ENCODE measurements at regions not wholly inside any gene's neighbourhood (a gene's known extent, or its start where the extent isn't known, plus 50 kb on each side); places are given as distances from the start of the nearest gene placed in this dataset.

- intact Hi-C loops (cut with DNase I): no loop called here
- peak; percentile 63 for DNase-seq (ENCODE audit: low spot score)
These were observed 79.0 kb upstream of the SHISAL1 start for GRCh38 chr22:44391481-44392445.

GRCh38 chr22:44391015-44391414 is 78.3 kb upstream of the SHISAL1 start:
- intact Hi-C loops (cut with DNase I): no loop called here
- DNase-seq (ENCODE audit: low spot score): peak; percentile 48

GRCh38 chr22:44390613-44390970 is 77.8 kb upstream of the SHISAL1 start:
- intact Hi-C loops (cut with DNase I): no loop called here
- peak; percentile 64 for DNase-seq (ENCODE audit: low spot score)

GRCh38 chr22:44389926-44390612 is 77.3 kb upstream of the SHISAL1 start:
- intact Hi-C loops (cut with DNase I): no loop called here
- peak; percentile 35 for DNase-seq (ENCODE audit: low spot score)

- intact Hi-C loops (cut with DNase I): no loop called here
- peak; percentile 68 for DNase-seq (ENCODE audit: low spot score)
These were observed 76.4 kb upstream of the SHISAL1 start for GRCh38 chr22:44389181-44389580.

- peak; percentile 57 for DNase-seq (ENCODE audit: low spot score)
- intact Hi-C loops (cut with DNase I): no loop called here
These were observed 74.7 kb upstream of the SHISAL1 start for GRCh38 chr22:44387486-44387885.

- intact Hi-C loops (cut with DNase I): no loop called here
- peak; percentile 65 for DNase-seq (ENCODE audit: low spot score)
These were observed 73.8 kb upstream of the SHISAL1 start for GRCh38 chr22:44386386-44387035.

- intact Hi-C loops (cut with DNase I): no loop called here
These were observed 73.0 kb upstream of the SHISAL1 start for GRCh38 chr22:44385781-44386180.

GRCh38 chr22:44385296-44385610 is 72.5 kb upstream of the SHISAL1 start:
- intact Hi-C loops (cut with DNase I): no loop called here
- peak; percentile 74 for DNase-seq (ENCODE audit: low spot score)

More at GRCh38 chr22:44385781-44386180, 73.0 kb upstream of the SHISAL1 start:
- DNase-seq (ENCODE audit: low spot score): peak; percentile 58

- intact Hi-C loops (cut with DNase I): no loop called here
- peak; percentile 60 for DNase-seq (ENCODE audit: low spot score)
These were observed 72.0 kb upstream of the SHISAL1 start for GRCh38 chr22:44384563-44385295.

- intact Hi-C loops (cut with DNase I): no loop called here
These were observed 71.2 kb upstream of the SHISAL1 start for GRCh38 chr22:44383652-44384562.

GRCh38 chr22:44383064-44383575 is 70.4 kb upstream of the SHISAL1 start:
- DNase-seq (ENCODE audit: low spot score): peak; percentile 24
- intact Hi-C loops (cut with DNase I): no loop called here

More at GRCh38 chr22:44383652-44384562, 71.2 kb upstream of the SHISAL1 start:
- DNase-seq (ENCODE audit: low spot score): peak; percentile 42

- intact Hi-C loops (cut with DNase I): no loop called here
- peak; percentile 66 for DNase-seq (ENCODE audit: low spot score)
These were observed 69.6 kb upstream of the SHISAL1 start for GRCh38 chr22:44382116-44383038.

- peak; percentile 58 for DNase-seq (ENCODE audit: low spot score)
- intact Hi-C loops (cut with DNase I): no loop called here
These were observed 69.0 kb upstream of the SHISAL1 start for GRCh38 chr22:44381761-44382115.

- peak; percentile 76 for DNase-seq (ENCODE audit: low spot score)
- intact Hi-C loops (cut with DNase I): no loop called here
These were observed 68.2 kb upstream of the SHISAL1 start for GRCh38 chr22:44380756-44381486.
